PC-3 (cell line): ENCODE measurements at regions not wholly inside any gene's neighbourhood (a gene's known extent, or its start where the extent isn't known, plus 50 kb on each side); places are given as distances from the start of the nearest gene placed in this dataset.

Source experiments
- CTCF ChIP-seq: fragments of 300-600 bp; sonication (generic); conservative IDR thresholded peaks from 2 replicates; pipeline ENCODE4 v1.5.1; 2017; ENCODE audit warnings: antibody characterized with exemption, low read depth, mild to moderate bottlenecking, low read length
- EZH2phosphoT487 ChIP-seq: fragments of 300-600 bp; sonication (generic); IDR thresholded peaks from 2 replicates; pipeline ENCODE4 v1.6.1; 2018; ENCODE audit warnings: mild to moderate bottlenecking, antibody characterized with exemption, low read length, borderline replicate concordance

GRCh38 chr13:99911069-99911964, 60.2 kb downstream of the ZIC5 start:
- TF ChIP-seq EZH2phosphoT487: no peak
- no peak for TF ChIP-seq CTCF
